Left ventricle myocardium inferior (tissue), 1 donor: ENCODE measurements at regions not wholly inside any gene's neighbourhood (a gene's known extent, or its start where the extent isn't known, plus 50 kb on each side); places are given as distances from the start of the nearest gene placed in this dataset.

Source experiments
- DNase-seq: peaks from one replicate; pipeline ENCODE4 v3.0.0-alpha.2; 2020
- H3K27ac ChIP-seq: fragments of 200-600 bp; replicated peaks from 2 replicates; pipeline ENCODE4 v1.8.0; 2021
- H3K27me3 ChIP-seq: fragments of 200-600 bp; 2 replicates; pipeline ENCODE4 v1.8.0; 2021; ENCODE audit warnings: low read depth
- H3K36me3 ChIP-seq: fragments of 200-600 bp; 2 replicates; pipeline ENCODE4 v1.8.0; 2021
- H3K4me1 ChIP-seq: fragments of 200-600 bp; 2 replicates; pipeline ENCODE4 v1.8.0; 2021
- H3K4me3 ChIP-seq: fragments of 200-600 bp; 2 replicates; pipeline ENCODE4 v1.8.0; 2021; ENCODE audit warnings: mild to moderate bottlenecking, moderate library complexity
- H3K9me3 ChIP-seq: fragments of 200-600 bp; replicated peaks from 2 replicates; pipeline ENCODE4 v1.8.0; 2021
- CTCF ChIP-seq: fragments of 200-600 bp; IDR thresholded peaks from 2 replicates; pipeline ENCODE4 v1.8.0; 2021; ENCODE audit warnings: antibody characterized with exemption, mild to moderate bottlenecking, borderline replicate concordance
- intact Hi-C: fragments of 100-400 bp; cut with micrococcal nuclease; formaldehyde crosslinking; loops from one replicate; pipeline ENCODE4 v1.11.0; 2022
- donor health status: DM: no; HTN: yes; CAD: no; lungs with severe emphysema.

- Histone ChIP-seq H3K9me3 (peaks cover 7% of the 10 kb centered on the region), H3K4me1 (no peaks in the 10 kb centered on the region), H3K4me3 (no peak overlapping the region), H3K36me3 (no peaks in the 10 kb centered on the region), H3K27ac (no peak overlapping the region), H3K27me3 (no peaks in the 10 kb centered on the region)
- TF ChIP-seq CTCF: no peak
- intact Hi-C loops: no loop called here
- no peak for DNase-seq
Observed at GRCh38 chr21:38949070-38949380, 143.3 kb downstream of the ETS2 start.

GRCh38 chr21:38948377-38949069 is 142.8 kb downstream of the ETS2 start:
- Histone ChIP-seq H3K4me3 (no peak overlapping the region), H3K27ac (no peak overlapping the region), H3K27me3 (no peaks in the 10 kb centered on the region), H3K4me1 (no peaks in the 10 kb centered on the region), H3K9me3 (peaks cover 7% of the 10 kb centered on the region), H3K36me3 (no peaks in the 10 kb centered on the region)
- no peak for TF ChIP-seq CTCF
- DNase-seq: no peak
- intact Hi-C loops: no loop called here

- TF ChIP-seq CTCF: no peak
- intact Hi-C loops: no loop called here
- no peak overlapping the region for H3K4me3 ChIP-seq
Observed at GRCh38 chr21:38945545-38946245, 140.0 kb downstream of the ETS2 start.

GRCh38 chr21:38944903-38945302 is 139.2 kb downstream of the ETS2 start:
- Histone ChIP-seq H3K27me3 (no peaks in the 10 kb centered on the region), H3K27ac (no peak overlapping the region), H3K36me3 (no peaks in the 10 kb centered on the region), H3K4me3 (no peak overlapping the region), H3K4me1 (no peaks in the 10 kb centered on the region), H3K9me3 (peaks cover 3% of the 10 kb centered on the region)
- no peak for DNase-seq
- no peak for TF ChIP-seq CTCF
- intact Hi-C loops: no loop called here

More at GRCh38 chr21:38945545-38946245, 140.0 kb downstream of the ETS2 start:
- DNase-seq: no peak
- Histone ChIP-seq H3K9me3 (peaks cover 7% of the 10 kb centered on the region), H3K27ac (no peak overlapping the region), H3K27me3 (no peaks in the 10 kb centered on the region), H3K36me3 (no peaks in the 10 kb centered on the region), H3K4me1 (no peaks in the 10 kb centered on the region)

- TF ChIP-seq CTCF: no peak
- Histone ChIP-seq H3K9me3 (no peaks in the 10 kb centered on the region), H3K27me3 (no peaks in the 10 kb centered on the region), H3K4me3 (no peak overlapping the region), H3K36me3 (no peaks in the 10 kb centered on the region), H3K4me1 (no peaks in the 10 kb centered on the region), H3K27ac (no peak overlapping the region)
- intact Hi-C loops: no loop called here
- no peak for DNase-seq
Observed at GRCh38 chr21:38944402-38944801, 138.7 kb downstream of the ETS2 start.
